GM21447 (cell line): ENCODE measurements at regions not wholly inside any gene's neighbourhood (a gene's known extent, or its start where the extent isn't known, plus 50 kb on each side); places are given as distances from the start of the nearest gene placed in this dataset.

ENCODE experiments used
- ATAC-seq: cut with Tn5 transposase; IDR thresholded peaks from one replicate; pipeline ENCODE4 v1.9.1; 2021; ENCODE audit not compliant: unreplicated experiment

DNA sequence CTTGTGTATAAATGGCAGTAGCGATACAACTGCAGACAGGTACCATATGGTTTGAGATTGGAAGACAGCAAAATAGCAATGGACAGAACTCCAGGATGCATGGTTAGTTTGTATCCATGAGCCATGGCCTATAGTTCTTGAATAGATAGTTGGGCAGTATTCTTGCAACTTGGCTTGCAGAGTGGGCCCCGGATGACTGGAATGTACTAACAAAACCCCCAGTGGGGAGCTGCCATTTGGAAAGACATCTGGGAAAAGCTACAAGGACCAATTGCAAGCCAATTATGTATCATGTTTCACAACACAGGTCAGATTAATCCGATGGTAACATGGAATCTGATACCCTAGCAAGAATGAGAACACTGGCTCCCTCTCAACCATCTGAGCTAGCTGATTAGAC, 279.6 kb downstream of the RERGL start:
- no peak for ATAC-seq

DNA sequence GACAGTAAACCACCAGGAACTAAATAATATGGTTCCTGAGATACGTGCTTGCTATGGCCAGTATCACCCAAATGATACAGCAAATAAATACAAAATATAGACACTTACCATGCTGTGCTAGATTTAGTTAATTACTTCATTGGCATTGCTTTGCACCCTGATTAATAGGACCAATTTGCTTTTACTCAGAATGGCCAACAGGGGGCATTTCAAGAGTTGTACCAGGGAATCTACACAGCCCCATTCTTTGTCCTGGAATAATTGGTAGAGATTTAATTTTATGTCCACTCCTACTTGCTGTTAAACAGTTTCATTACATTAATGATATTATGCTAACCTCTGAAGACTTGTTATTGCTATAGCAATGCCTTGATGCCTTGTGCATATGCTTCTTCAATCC, 280.8 kb downstream of the RERGL start:
- ATAC-seq: no peak

DNA sequence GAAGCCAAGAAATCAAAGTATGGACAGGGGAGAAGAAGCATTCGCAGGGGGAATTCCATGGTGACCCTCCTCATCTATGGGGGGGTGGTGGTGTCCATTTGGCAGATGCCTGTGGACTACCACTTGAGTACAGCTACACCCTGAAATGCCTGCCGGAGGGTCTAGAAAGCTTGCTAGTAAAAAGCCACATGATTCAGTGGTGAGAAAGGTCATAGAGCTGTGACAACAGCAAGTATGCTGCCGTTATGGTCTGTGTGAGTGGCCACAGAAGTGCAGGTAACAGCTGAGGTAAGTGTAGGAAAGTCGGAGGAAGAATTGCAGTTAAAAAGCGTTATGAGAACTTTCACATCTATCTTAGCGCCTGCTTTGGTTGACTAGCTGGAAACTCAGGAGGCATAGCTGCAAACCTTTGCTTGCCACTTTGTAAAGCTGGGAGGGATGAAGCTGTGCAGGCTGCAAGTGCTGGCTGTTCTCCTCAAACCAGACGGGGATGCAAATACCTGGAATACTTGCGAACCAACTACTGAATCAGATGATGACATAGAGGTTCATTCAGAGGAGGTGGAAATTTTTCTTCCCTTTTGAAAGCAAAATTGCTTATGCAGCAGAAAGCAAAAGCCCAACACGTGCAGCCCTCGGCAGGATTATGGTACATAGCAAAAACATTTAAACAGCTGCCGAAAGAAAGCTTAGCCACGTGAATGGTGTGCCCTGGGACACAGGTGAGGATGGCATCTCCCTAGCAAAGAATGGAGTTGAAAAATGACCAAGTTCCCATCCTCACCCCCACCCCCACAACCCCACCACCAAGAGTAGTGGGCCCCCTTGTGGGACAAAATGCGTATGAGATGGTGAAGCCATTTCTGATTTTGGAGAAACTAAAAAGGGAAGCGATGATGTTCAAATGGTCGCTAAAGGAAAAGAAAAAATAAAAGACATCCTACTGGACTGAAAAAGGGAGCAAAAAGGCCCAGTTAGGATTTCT, 287.0 kb downstream of the RERGL start:
- no peak for ATAC-seq

DNA sequence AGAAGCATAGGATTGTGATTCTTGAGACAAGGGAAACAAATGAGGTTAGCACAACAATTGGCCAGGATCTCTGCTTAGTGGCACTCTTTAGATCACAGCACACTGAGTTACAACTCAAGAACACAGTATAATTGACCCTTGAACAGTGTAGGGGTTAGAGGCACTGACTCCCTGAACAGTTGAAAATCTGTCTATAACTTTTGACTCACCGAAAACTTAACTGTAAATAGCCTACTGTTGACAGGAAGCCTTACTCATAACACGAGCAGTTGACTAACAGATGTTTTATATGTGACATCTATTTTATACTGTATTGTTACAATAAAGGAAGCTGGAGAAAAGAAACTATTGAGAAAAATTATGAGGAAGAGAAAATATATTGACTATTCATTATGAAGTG, 296.1 kb downstream of the RERGL start:
- ATAC-seq: no peak

DNA sequence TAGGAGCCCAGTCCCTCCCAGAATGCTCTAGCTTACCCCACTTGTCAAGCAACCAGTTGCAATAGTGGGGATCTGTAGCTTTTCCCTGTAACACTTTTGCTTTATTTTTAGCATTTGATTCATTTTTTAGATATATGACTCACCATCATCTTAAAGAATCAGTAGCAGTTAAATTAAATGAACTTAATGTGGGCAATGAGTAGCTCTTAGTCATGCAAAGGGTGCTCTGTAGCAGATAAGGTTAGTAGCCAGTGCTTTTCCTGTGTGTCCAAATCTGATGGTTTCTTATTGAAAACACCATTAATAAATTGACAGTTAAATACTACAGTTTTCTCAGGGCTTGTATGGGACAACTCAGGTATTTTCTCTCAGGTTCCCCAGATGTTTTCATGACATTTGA, 311.8 kb downstream of the RERGL start:
- no peak for ATAC-seq

DNA sequence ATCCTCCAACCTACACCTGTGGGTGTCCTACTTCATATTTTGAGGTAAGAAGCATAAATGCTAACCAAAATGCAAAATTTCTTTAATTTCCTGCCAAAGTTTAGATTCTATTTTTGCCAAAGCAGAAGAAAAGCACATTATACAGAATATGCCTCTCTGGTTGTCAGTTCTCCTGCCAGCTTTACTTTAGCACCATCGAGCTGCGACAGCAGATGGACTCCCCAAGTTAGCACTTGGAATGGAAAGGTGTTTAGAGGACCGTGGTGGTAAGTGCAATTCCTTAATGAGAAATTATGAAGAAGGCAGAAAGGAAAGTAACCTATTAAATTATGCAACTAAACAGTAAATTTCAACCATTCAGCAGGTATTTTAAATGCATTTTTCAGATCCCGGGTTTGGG, 326.6 kb downstream of the RERGL start:
- no peak for ATAC-seq

DNA sequence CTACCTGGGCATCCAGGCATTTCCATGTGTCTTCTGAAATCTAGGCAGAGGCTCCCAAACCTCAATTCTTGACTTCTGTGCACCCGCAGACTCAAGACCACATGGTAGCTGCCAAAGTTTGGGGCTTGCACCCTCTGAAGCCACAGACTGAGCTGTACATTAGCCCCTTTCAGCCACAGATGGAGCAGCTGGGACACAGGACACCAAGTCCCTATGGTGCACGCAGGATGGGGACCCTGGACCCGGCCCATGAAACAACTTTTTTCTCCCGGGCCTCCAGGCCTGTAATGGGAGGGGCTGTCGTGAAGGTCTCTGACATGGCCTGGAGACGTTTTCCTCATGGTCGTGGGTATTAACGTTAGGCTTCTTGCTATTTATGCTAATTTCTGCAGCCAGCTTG, 330.0 kb downstream of the RERGL start:
- ATAC-seq: no peak
